BJ (cell line): ENCODE measurements at regions not wholly inside any gene's neighbourhood (a gene's known extent, or its start where the extent isn't known, plus 50 kb on each side); places are given as distances from the start of the nearest gene placed in this dataset.
"Not testable (repeated sequence)": the region's sequence is repeated elsewhere in the genome, so short reads cannot be mapped to it uniquely, and the experiment has no call there.

Experiments used
- CTCF ChIA-PET: fragments of 350-600 bp; formaldehyde crosslinking; extraction: SDS; loops from one replicate; lab custom pipeline; 2021; ENCODE audit warnings: antibody characterized with exemption, inconsistent platforms; lab: Yijun Ruan, JAX
- POLR2A ChIA-PET: fragments of 300-600 bp; sonication (Branson Sonifier 250); formaldehyde crosslinking; extraction: SDS; loops from one replicate; lab custom pipeline; 2021; ENCODE audit warnings: antibody characterized with exemption; lab: Charles Lee
- DNase-seq: peaks from one replicate; pipeline ENCODE4 v3.0.0-alpha.2; 2011; ENCODE audit warnings: low read depth
- H3K27me3 ChIP-seq: 2 replicates; pipeline ENCODE4 v1.6.0; 2011; ENCODE audit warnings: low read length; ENCODE audit not compliant: control insufficient read depth, insufficient read depth
- H3K36me3 ChIP-seq: 2 replicates; pipeline ENCODE4 v1.5.1; 2011; ENCODE audit warnings: low read length; ENCODE audit not compliant: control insufficient read depth, insufficient read depth
- H3K4me3 ChIP-seq: 2 replicates; pipeline ENCODE4 v1.5.1; 2011; ENCODE audit warnings: low read depth, mild to moderate bottlenecking, control low read depth, low read length
- TF ChIP-seq, protein P1 (sequence below): IDR thresholded peaks from 2 replicates; pipeline ENCODE4 v1.5.1; 2011; ENCODE audit warnings: low read depth, mild to moderate bottlenecking, control low read depth, inconsistent platforms, low read length, moderate library complexity; ENCODE audit not compliant: insufficient read depth

DNA sequence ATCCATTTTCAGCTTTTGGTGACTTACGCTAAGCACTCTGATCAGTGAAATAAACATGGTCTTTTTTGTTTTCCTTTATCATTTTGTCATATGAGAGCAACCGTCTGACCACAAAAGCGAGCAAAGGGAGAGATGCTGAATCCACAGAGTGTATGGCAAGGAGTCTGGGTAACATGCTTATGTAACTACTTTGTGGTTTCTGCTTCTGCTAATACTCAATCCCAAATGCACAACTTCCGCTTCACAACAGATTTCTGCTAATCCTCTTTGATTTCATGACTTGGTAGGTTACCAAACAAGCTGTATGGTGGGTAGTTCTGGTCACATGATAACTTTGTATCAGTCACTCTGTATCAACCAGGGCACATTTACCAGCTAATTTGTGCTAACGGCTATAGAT is 908.4 kb upstream of the CRIM1 start:
- Histone ChIP-seq H3K4me3 (no peak overlapping the region), H3K27me3 (no peaks in the 10 kb centered on the region), H3K36me3 (no peaks in the 10 kb centered on the region)
- POLR2A ChIA-PET = no interaction called here
- DNase-seq = no peak
- CTCF ChIA-PET = no interaction called here
- TF ChIP-seq, protein P1, sequence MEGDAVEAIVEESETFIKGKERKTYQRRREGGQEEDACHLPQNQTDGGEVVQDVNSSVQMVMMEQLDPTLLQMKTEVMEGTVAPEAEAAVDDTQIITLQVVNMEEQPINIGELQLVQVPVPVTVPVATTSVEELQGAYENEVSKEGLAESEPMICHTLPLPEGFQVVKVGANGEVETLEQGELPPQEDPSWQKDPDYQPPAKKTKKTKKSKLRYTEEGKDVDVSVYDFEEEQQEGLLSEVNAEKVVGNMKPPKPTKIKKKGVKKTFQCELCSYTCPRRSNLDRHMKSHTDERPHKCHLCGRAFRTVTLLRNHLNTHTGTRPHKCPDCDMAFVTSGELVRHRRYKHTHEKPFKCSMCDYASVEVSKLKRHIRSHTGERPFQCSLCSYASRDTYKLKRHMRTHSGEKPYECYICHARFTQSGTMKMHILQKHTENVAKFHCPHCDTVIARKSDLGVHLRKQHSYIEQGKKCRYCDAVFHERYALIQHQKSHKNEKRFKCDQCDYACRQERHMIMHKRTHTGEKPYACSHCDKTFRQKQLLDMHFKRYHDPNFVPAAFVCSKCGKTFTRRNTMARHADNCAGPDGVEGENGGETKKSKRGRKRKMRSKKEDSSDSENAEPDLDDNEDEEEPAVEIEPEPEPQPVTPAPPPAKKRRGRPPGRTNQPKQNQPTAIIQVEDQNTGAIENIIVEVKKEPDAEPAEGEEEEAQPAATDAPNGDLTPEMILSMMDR = no peak

DNA sequence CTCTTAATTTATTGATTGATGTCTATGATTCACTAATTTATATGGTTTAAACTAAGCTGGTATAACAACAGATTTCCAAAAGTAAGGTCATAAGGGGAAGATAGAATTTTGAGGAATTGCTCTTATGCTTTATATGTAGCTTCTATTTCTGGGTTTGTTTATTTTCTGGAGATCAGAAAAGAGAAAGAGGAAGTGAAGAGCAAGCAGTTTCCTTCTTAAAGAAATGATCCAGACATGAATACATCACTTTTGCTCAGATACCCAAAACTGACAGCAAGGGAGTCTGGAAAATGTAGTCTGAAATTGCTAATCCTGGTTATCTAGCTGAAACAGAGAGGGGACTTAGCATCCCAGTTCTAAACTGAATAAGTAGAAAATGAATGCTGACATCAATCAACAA is 912.5 kb upstream of the CRIM1 start:
- Histone ChIP-seq H3K4me3 (no peak overlapping the region), H3K27me3 (no peaks in the 10 kb centered on the region), H3K36me3 (no peaks in the 10 kb centered on the region)
- CTCF ChIA-PET = no interaction called here
- TF ChIP-seq, protein P1 = no peak
- no peak for DNase-seq
- POLR2A ChIA-PET = no interaction called here

DNA sequence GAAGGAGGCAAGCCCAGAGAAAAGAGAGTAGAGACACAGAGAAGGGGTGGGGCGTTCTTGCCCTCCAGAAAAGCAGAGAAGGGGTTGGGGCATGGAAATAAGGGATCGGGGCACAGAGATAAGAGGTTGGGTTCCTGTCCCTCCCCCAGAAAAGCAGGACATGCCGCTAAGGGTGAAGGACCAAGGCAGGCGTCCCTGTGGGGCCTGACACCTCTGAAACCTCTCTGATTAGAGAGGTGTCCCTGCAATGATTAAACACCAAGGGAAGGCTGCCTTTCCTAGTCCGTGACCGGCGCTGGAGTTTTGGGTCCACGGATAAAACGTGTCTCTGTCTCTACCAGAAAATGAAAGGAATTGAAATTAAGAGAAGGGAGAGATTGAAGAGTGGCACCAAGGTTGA is 914.0 kb upstream of the CRIM1 start:
- CTCF ChIA-PET, H3K4me3 ChIP-seq, POLR2A ChIA-PET: not testable (repeated sequence)

DNA sequence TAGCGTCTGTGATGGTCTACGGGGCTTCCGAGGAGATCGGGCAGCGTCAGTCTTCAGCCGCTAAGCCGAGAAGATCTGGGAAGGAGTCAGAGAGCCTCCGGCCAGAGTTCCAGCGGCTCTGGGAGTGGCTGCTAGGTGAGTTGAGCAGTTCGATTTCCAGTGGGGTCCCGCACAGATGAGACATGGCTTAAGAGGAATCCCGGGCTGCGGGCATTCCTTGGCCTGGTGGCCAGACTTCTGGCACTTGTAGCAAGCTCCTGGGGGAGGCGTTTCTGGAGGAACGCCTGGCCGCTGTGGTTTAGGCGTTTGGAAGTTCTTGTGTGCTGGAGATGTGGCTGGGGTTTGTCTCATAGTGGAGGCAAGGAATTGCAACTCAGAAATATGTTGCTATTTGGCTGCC is 915.3 kb upstream of the CRIM1 start:
- H3K36me3 ChIP-seq, DNase-seq, POLR2A ChIA-PET, H3K27me3 ChIP-seq, H3K4me3 ChIP-seq, CTCF ChIA-PET: not testable (repeated sequence)

More for the DNA sequence above, 914.0 kb upstream of the CRIM1 start:
- H3K36me3 ChIP-seq, H3K27me3 ChIP-seq, DNase-seq: not testable (repeated sequence)

DNA sequence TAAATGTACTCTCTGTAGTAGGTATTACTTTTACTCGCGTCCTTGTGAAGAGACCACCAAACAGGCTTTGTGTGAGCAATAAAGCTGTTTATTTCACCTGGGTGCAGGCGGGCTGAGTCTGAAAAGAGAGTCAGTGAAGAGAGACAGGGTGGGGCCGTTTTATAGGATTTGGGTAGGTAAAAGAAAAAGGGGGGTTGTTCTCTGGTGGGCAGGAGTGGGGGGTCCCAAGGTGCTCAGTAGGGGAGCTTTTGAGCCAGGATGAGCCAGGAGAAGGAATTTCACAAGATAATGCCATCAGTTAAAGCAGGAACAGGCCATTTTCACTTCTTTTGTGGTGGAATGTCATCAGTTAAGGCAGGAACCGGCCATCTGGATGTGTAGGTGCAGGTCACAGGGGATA is 918.7 kb upstream of the CRIM1 start:
- POLR2A ChIA-PET, H3K36me3 ChIP-seq, H3K27me3 ChIP-seq, H3K4me3 ChIP-seq, DNase-seq: not testable (repeated sequence)
- CTCF ChIA-PET = interaction anchor here (1.6 kb wide), 1 partner anchor 26 kb away, joined by 4 read pairs; no protein-coding TSS in a partner anchor

DNA sequence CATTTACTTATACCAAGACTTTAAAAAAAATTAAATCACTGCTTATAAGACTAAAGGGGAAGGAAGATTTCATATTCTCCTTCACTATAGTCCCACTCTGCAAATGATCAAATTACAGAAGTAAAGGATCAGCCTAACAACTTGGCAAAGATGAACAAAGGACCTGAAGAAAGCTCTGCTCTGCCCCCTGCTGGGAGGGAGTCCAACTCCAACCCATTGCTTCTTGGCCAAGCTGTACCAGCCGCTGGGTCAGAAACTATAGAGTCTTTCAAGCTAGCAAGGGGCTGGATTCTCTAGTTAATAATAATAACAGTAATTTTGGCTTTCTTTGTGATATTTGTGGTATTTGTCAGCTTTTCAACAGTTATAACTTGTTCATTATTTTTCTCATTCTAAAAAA is 927.0 kb upstream of the CRIM1 start:
- POLR2A ChIA-PET = no interaction called here
- DNase-seq = no peak
- Histone ChIP-seq H3K4me3 (no peak overlapping the region), H3K27me3 (no peaks in the 10 kb centered on the region), H3K36me3 (no peaks in the 10 kb centered on the region)
- CTCF ChIA-PET = no interaction called here
- TF ChIP-seq, protein P1 = peak; percentile 19; the same call in 1 of the 2 replicates

DNA sequence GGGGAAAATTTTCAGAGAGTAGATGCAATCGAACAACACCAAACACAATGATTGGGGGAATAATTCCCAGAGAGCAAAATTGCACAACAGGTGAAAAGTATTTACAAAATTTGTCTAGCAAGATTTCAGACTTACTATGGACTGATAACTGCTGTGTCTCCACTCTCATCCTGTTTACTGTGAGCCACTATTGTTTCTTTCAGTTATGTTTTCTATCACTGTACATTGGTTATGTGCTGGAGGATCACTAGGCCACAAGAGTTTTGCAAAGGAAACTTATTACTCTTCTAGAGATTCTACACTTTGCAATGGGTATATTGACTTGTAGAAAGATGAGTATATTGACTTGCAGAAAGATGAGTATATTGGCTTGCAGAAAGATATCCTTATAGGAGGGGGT is 934.1 kb upstream of the CRIM1 start:
- no peaks in the 10 kb centered on the region for H3K27me3 ChIP-seq
- ChIA-PET POLR2A (no interaction called here), CTCF (no interaction called here)
- TF ChIP-seq, protein P1 = no peak
- H3K4me3 ChIP-seq = no peak overlapping the region
- DNase-seq = no peak
- no peaks in the 10 kb centered on the region for H3K36me3 ChIP-seq
